Spleen (tissue), 11 donors: ENCODE measurements at regions not wholly inside any gene's neighbourhood (a gene's known extent, or its start where the extent isn't known, plus 50 kb on each side); places are given as distances from the start of the nearest gene placed in this dataset.

Experiments used
- DNase-seq: peaks from one replicate; pipeline ENCODE4 v3.0.0-alpha.2; 2020
- H3K27ac ChIP-seq, 8 donors: fragments of 200-600 bp; sonication (generic) in 7 of 8; 1 replicate in 4 of 8; 2 replicates in 4 of 8; pipeline versions ENCODE4 v1.5.0 to v1.8.0; 2016 to 2021; ENCODE audit warnings: inconsistent platforms in 4 of 8, mild to moderate bottlenecking in 4 of 8, moderate library complexity in 1 of 8
- H3K27me3 ChIP-seq, 7 donors: fragments of 200-600 bp; sonication (generic) in 6 of 7; replicated peaks in 1 of 7; 1 replicate in 4 of 7; 2 replicates in 3 of 7; pipeline versions ENCODE4 v1.5.0 to v1.8.0; 2016 to 2021; ENCODE audit warnings: inconsistent platforms in 3 of 7, mild to moderate bottlenecking in 1 of 7
- H3K36me3 ChIP-seq, 6 donors: fragments of 200-600 bp; sonication (generic) in 5 of 6; 1 replicate in 4 of 6; 2 replicates in 2 of 6; pipeline versions ENCODE4 v1.5.0 to v1.8.0; 2016 to 2021; ENCODE audit warnings: inconsistent platforms in 2 of 6
- H3K4me1 ChIP-seq, 6 donors: fragments of 200-600 bp; sonication (generic) in 5 of 6; 1 replicate in 3 of 6; 2 replicates in 3 of 6; pipeline versions ENCODE4 v1.5.0 to v1.8.0; 2016 to 2021; ENCODE audit warnings: inconsistent platforms in 3 of 6
- H3K4me3 ChIP-seq, 8 donors: fragments of 200-600 bp; sonication (generic) in 7 of 8; 1 replicate in 4 of 8; 2 replicates in 4 of 8; pipeline versions ENCODE4 v1.5.0 to v1.8.0; 2016 to 2021; ENCODE audit warnings: inconsistent platforms in 4 of 8, mild to moderate bottlenecking in 4 of 8, moderate library complexity in 2 of 8
- H3K9me3 ChIP-seq, 8 donors: fragments of 200-600 bp; sonication (generic) in 7 of 8; 1 replicate in 4 of 8; 2 replicates in 4 of 8; pipeline versions ENCODE4 v1.5.0 to v1.8.0; 2016 to 2021; ENCODE audit warnings: inconsistent platforms in 4 of 8
- POLR2A ChIP-seq, 3 donors: fragments of 450-650 bp; IDR thresholded peaks; one replicate each; pipeline ENCODE4 v1.5.1; 2017; ENCODE audit warnings: antibody characterized with exemption in 3 of 3, mild to moderate bottlenecking in 1 of 3
- POLR2AphosphoS5 ChIP-seq, 3 donors: sonication (generic); formaldehyde crosslinking; IDR thresholded peaks; one replicate each; pipeline ENCODE4 v1.5.1; 2017; ENCODE audit warnings: antibody characterized with exemption in 3 of 3
- WGBS, 5 donors: extraction: QIAGEN DNeasy Blood & Tissue Kit in 3 of 5; methylation state at CpG; one replicate each; pipeline versions ENCODE4 v1.1.5 to v1.1.7; 2013 to 2018; 5-methylcytosine and 5-hydroxymethylcytosine counted together
- intact Hi-C: fragments of 100-400 bp; cut with DNase I; formaldehyde crosslinking; loops from one replicate; pipeline ENCODE4 v1.15.0; 2023; ENCODE audit warnings: low total_unique reads
- TF ChIP-seq, protein P1 (sequence below), 11 experiments: fragments of 200-600 bp in 7 of 11; fragments of 450-650 bp in 4 of 11; sonication (generic) in 4 of 11; IDR thresholded peaks in 8 of 11; conservative IDR thresholded peaks in 3 of 11; 1 replicate in 7 of 11; 2 replicates in 4 of 11; pipeline versions ENCODE4 v1.4.0 to v1.8.0; 2016 to 2021; ENCODE audit warnings: antibody characterized with exemption in 11 of 11, inconsistent platforms in 4 of 11, mild to moderate bottlenecking in 1 of 11
- donor health status: healthy with polysubstance abuse.
- donor health status: DM: no; HTN: no; CAD: no; lungs with moderate emphysema.
- donor health status: DM: no; HTN: no; CAD: no.
- donor health status: Bipolar disorder and iron deficiency.
- donor health status: healthy.
- donor health status: DM: no; HTN: no; CAD: no.
- donor health status: DM: yes; HTN: yes; CAD: no.

DNA sequence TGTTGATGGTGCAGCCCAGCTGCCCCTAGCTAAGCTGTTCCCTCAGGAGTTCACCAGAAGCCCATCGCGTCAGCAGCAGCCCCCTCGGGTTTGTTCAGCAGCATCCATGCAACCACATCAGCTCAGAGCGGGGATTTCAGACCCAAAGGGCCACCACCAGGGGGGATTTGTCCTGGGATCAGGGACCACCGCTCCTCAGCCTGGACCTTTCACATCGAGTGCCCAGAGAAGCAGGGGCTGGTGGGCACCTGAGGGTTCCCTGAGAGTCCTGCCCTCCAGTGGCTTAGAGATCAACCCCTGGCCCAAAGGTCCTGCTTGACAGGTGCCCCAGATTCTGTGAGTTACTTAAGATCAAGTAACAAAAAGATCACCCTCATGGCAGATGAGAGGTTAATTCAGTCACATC, 65.9 kb upstream of the C14orf180 start:
- peaks cover 0 to 29% (median 0%) of the 10 kb centered on the region in 7 donors for H3K27me3 ChIP-seq
- no peaks in the 10 kb centered on the region for H3K36me3 ChIP-seq
- no peak overlapping the region for H3K4me3 ChIP-seq
- no peak for DNase-seq
- peaks cover 0 to 19% (median 15%) of the 10 kb centered on the region in 8 donors for H3K9me3 ChIP-seq
- H3K27ac ChIP-seq: no peak overlapping the region
- WGBS, 5 donors: 80 to 92% (median 90%) methylated on average over 2 to 6 of the region's 6 CpGs
- H3K4me1 ChIP-seq: no peaks in the 10 kb centered on the region
- TF ChIP-seq, protein P1, sequence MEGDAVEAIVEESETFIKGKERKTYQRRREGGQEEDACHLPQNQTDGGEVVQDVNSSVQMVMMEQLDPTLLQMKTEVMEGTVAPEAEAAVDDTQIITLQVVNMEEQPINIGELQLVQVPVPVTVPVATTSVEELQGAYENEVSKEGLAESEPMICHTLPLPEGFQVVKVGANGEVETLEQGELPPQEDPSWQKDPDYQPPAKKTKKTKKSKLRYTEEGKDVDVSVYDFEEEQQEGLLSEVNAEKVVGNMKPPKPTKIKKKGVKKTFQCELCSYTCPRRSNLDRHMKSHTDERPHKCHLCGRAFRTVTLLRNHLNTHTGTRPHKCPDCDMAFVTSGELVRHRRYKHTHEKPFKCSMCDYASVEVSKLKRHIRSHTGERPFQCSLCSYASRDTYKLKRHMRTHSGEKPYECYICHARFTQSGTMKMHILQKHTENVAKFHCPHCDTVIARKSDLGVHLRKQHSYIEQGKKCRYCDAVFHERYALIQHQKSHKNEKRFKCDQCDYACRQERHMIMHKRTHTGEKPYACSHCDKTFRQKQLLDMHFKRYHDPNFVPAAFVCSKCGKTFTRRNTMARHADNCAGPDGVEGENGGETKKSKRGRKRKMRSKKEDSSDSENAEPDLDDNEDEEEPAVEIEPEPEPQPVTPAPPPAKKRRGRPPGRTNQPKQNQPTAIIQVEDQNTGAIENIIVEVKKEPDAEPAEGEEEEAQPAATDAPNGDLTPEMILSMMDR (IDR thresholded peaks at IDR 0.05 in 8 of 11, conservative IDR thresholded peaks at IDR 0.05 in 3 of 11): no peak
- TF ChIP-seq POLR2A (IDR thresholded peaks at IDR 0.05) (no peak), POLR2AphosphoS5 (IDR thresholded peaks at IDR 0.05) (no peak)
- intact Hi-C loops: no loop called here

DNA sequence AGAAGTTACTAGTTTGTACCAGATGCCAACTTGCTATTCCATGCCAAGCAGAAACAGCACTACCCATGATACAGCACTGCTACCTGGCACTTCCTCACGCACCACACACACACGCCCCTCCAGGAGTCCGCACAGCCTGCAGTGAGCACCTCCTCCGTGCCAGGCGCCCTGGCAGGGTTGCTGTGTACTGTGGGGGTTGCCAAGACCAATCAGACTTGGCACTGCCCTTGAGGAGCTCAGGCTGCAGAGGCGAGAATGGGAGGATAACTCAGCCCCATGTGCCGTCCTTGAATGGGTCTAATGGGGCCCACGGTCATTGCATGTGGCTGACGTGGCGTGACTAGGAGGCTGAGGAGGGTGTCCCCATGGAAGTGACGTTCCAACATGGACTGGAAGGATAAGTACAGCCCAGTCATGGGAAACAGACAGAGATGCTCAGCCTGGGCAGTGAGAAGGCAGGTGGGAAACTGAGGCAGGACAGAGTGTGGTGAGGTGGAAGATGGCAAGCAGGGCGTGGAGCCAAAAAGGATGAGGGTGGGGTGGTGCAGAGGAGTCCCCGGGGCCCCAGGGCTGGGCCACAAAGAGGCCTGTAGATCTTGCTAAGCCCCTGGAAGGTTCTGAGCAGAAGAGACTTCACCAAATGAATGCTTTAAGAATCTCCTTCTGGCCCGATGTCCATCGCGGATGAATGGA, 65.3 kb upstream of the C14orf180 start:
- peaks cover 0 to 29% (median 0%) of the 10 kb centered on the region in 7 donors for H3K27me3 ChIP-seq
- H3K9me3 ChIP-seq: peaks cover 0 to 19% (median 15%) of the 10 kb centered on the region in 8 donors
- H3K36me3 ChIP-seq: no peaks in the 10 kb centered on the region
- no peak overlapping the region for H3K4me3 ChIP-seq
- intact Hi-C loops: no loop called here
- no peak overlapping the region for H3K27ac ChIP-seq
- H3K4me1 ChIP-seq: no peaks in the 10 kb centered on the region
- TF ChIP-seq, protein P1 (IDR thresholded peaks at IDR 0.05 in 8 of 11, conservative IDR thresholded peaks at IDR 0.05 in 3 of 11): no peak
- no peak for TF ChIP-seq POLR2AphosphoS5 (IDR thresholded peaks at IDR 0.05)
- TF ChIP-seq POLR2A (IDR thresholded peaks at IDR 0.05): no peak
- 77 to 87% (median 81%) methylated on average over 16 of the region's 16 CpGs for WGBS, 5 donors
- no peak for DNase-seq

DNA sequence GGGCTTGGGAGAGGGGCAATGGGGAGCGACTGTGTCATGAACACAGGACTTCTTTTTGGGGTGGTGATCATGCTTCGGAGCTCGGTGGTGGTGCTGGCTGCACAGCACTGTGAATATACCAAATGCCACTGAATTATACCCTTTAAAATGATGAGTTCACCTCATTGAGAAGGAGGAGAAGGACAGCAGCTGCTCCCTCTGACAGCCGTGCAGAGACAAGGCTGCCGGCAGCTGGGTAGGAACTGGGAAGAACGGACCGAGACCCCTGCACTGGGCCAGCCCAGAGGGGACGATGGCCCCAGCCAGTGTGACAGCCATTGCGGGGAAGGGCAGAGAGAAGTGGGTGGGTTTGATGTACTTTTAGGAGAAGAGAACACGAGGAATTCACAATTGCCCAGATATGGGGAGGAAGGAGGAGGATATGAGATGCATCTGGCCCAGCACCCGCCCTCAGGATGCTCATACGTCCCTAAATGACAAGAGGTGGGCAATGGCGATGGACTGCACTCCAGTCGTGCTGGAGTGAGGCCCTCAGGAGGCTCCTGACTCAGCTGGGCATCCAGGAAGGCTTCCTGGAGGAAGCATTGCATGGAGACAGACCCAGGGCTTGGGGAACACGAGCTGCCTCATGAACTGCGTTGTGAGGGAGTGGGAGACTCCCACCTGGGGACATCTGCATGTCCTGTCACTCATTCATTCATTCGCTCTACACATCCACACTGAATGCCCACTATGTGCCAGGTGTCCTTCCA, 64.3 kb upstream of the C14orf180 start:
- TF ChIP-seq POLR2A (IDR thresholded peaks at IDR 0.05) (no peak), POLR2AphosphoS5 (IDR thresholded peaks at IDR 0.05) (no peak)
- TF ChIP-seq, protein P1 (IDR thresholded peaks at IDR 0.05 in 8 of 11, conservative IDR thresholded peaks at IDR 0.05 in 3 of 11): no peak
- H3K36me3 ChIP-seq: no peaks in the 10 kb centered on the region
- H3K27ac ChIP-seq: no peak overlapping the region
- intact Hi-C loops: no loop called here
- peaks cover 0 to 29% (median 0%) of the 10 kb centered on the region in 7 donors for H3K27me3 ChIP-seq
- no peak for DNase-seq
- no peak overlapping the region for H3K4me3 ChIP-seq
- 74 to 84% (median 79%) methylated on average over 17 of the region's 17 CpGs for WGBS, 5 donors
- H3K4me1 ChIP-seq: no peaks in the 10 kb centered on the region
- H3K9me3 ChIP-seq: peaks cover 0 to 19% (median 15%) of the 10 kb centered on the region in 8 donors
